HUES64 (cell line): ENCODE measurements at regions not wholly inside any gene's neighbourhood (a gene's known extent, or its start where the extent isn't known, plus 50 kb on each side); places are given as distances from the start of the nearest gene placed in this dataset.

Experiments used
- H3K27ac ChIP-seq: 2 replicates; pipeline ENCODE4 v1.7.0; 2013; ENCODE audit warnings: low read depth, low read length, inconsistent platforms
- H3K27me3 ChIP-seq: 2 replicates; pipeline ENCODE4 v1.6.1; 2013; ENCODE audit warnings: mild to moderate bottlenecking, low read length; ENCODE audit not compliant: insufficient read depth
- H3K36me3 ChIP-seq: 2 replicates; pipeline ENCODE4 v1.6.1; 2013; ENCODE audit warnings: mild to moderate bottlenecking, low read length; ENCODE audit not compliant: insufficient read depth
- H3K4me1 ChIP-seq: 2 replicates; pipeline ENCODE4 v1.6.1; 2013; ENCODE audit warnings: mild to moderate bottlenecking, low read length, moderate library complexity; ENCODE audit not compliant: insufficient read depth
- H3K4me3 ChIP-seq: 2 replicates; pipeline ENCODE4 v1.5.1; 2013; ENCODE audit warnings: mild to moderate bottlenecking, low read length, moderate library complexity
- H3K9ac ChIP-seq: 2 replicates; pipeline ENCODE4 v1.6.1; 2013; ENCODE audit warnings: mild to moderate bottlenecking, low read depth, low read length
- H3K9me3 ChIP-seq: 2 replicates; pipeline ENCODE4 v1.6.1; 2013; ENCODE audit warnings: low read depth, low read length; ENCODE audit not compliant: insufficient read depth
- WGBS: fragments of 150-250, 120-280 bp; methylation state at CpG from one replicate; pipeline ENCODE4 v1.1.7; 2013; ENCODE audit warnings: missing lambda C conversion rate; 5-methylcytosine and 5-hydroxymethylcytosine counted together

GRCh38 chr13:85430216-85430794 lies 368.9 kb downstream of the SLITRK6 start:
- no peaks in the 10 kb centered on the region for H3K27me3 ChIP-seq
- peaks cover 8% of the 10 kb centered on the region; the same call in 1 of the 2 replicates for H3K9me3 ChIP-seq
- WGBS, result 98% methylated on average over 1 of the region's 1 CpG
- H3K27ac ChIP-seq, result no peak overlapping the region
- no peak overlapping the region for H3K4me3 ChIP-seq
- H3K4me1 ChIP-seq, result no peaks in the 10 kb centered on the region
- no peaks in the 10 kb centered on the region for H3K36me3 ChIP-seq
- H3K9ac ChIP-seq, result no peak overlapping the region

- Histone ChIP-seq H3K27ac (no peak overlapping the region), H3K9ac (no peak overlapping the region), H3K9me3 (peaks cover 8% of the 10 kb centered on the region; the same call in 1 of the 2 replicates), H3K4me3 (no peak overlapping the region), H3K36me3 (no peaks in the 10 kb centered on the region), H3K27me3 (no peaks in the 10 kb centered on the region), H3K4me1 (no peaks in the 10 kb centered on the region)
Observed at GRCh38 chr13:85427416-85427815, 371.8 kb downstream of the SLITRK6 start.

GRCh38 chr13:85420136-85420535 lies 379.1 kb downstream of the SLITRK6 start:
- Histone ChIP-seq H3K4me3 (no peak overlapping the region), H3K9me3 (no peaks in the 10 kb centered on the region), H3K27me3 (no peaks in the 10 kb centered on the region), H3K4me1 (no peaks in the 10 kb centered on the region), H3K36me3 (no peaks in the 10 kb centered on the region), H3K9ac (no peak overlapping the region), H3K27ac (no peak overlapping the region)
- 100% methylated on average over 2 of the region's 2 CpGs for WGBS

DNA sequence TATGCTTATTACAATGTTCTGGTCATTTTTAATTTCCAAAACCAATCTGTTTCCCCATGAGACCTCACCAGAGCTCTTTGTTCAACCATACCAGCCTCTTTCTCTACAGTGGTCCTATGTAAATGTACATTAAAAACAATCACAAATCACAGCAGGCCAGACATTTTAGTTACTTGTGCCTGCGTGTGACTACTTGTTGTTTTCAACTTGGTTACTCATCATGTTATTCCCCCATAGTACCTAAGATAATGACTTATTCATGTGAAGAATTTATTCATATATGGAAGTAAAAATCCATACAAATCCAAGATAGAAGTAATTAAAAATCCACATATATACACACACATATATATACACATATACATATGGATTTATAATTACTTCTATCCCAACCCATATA lies 379.6 kb downstream of the SLITRK6 start:
- 100% methylated on average over 1 of the region's 1 CpG for WGBS
- no peak overlapping the region for H3K4me3 ChIP-seq
- no peaks in the 10 kb centered on the region for H3K27me3 ChIP-seq
- no peaks in the 10 kb centered on the region for H3K36me3 ChIP-seq
- no peaks in the 10 kb centered on the region for H3K9me3 ChIP-seq
- H3K4me1 ChIP-seq, result no peaks in the 10 kb centered on the region
- no peak overlapping the region for H3K27ac ChIP-seq
- no peak overlapping the region for H3K9ac ChIP-seq

DNA sequence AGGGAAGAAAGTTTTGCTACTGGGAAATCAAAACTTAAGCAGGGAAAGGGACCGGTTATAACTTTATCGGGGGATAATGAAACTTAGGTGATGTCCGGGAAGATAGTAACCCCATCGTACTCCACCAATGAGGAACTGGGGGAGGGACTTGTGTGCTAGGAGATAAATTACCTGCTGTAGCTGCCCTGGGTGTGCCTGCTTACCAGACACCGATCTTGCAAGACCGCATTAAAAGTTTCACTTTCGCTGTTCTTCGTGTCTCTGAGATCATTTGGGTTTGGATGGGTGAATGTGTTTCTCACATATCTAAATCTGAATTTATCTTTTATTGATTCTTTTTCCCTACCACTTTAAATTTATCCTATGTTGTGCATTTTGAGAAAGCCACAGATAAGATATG lies 381.4 kb downstream of the SLITRK6 start:
- no peak overlapping the region for H3K27ac ChIP-seq
- no peaks in the 10 kb centered on the region for H3K4me1 ChIP-seq
- H3K4me3 ChIP-seq, result no peak overlapping the region
- H3K27me3 ChIP-seq, result no peaks in the 10 kb centered on the region
- 97% methylated on average over 7 of the region's 8 CpGs for WGBS
- H3K9ac ChIP-seq, result no peak overlapping the region
- H3K36me3 ChIP-seq, result no peaks in the 10 kb centered on the region
- H3K9me3 ChIP-seq, result no peaks in the 10 kb centered on the region

GRCh38 chr13:85413664-85414063 lies 385.6 kb downstream of the SLITRK6 start:
- no peak overlapping the region for H3K27ac ChIP-seq
- no peaks in the 10 kb centered on the region for H3K27me3 ChIP-seq
- no peak overlapping the region for H3K4me3 ChIP-seq
- H3K9ac ChIP-seq, result no peak overlapping the region
- H3K36me3 ChIP-seq, result no peaks in the 10 kb centered on the region
- WGBS, result 98% methylated on average over 2 of the region's 2 CpGs
- peaks cover 2% of the 10 kb centered on the region; the same call in 1 of the 2 replicates for H3K4me1 ChIP-seq
- H3K9me3 ChIP-seq, result no peaks in the 10 kb centered on the region

GRCh38 chr13:85412448-85412847 lies 386.8 kb downstream of the SLITRK6 start:
- no peaks in the 10 kb centered on the region for H3K27me3 ChIP-seq
- no peak overlapping the region for H3K27ac ChIP-seq
- H3K4me3 ChIP-seq, result no peak overlapping the region
- H3K9ac ChIP-seq, result no peak overlapping the region
- H3K9me3 ChIP-seq, result no peaks in the 10 kb centered on the region
- H3K4me1 ChIP-seq, result peaks cover 2% of the 10 kb centered on the region; the same call in 1 of the 2 replicates
- 100% methylated on average over 1 of the region's 1 CpG for WGBS
- no peaks in the 10 kb centered on the region for H3K36me3 ChIP-seq

DNA sequence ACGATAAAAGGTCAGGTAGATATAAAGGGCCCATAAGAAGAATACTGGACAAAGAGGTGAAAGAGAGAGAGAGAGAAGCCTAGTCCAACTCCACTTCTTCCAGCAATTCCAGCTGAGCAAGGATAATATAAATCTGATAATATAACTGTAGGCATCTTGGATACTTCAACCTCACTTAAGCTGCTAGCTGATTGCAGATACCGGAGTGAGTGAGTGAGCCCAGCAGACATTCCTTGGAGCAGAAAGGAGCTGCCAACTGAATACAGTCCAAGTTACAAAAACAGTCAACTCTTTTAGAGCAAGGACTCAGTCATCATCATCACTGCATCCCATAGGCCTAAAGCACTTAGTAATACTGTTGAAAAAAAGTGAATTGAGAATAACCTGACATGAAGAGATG lies 387.6 kb downstream of the SLITRK6 start:
- no peak overlapping the region for H3K9ac ChIP-seq
- no peaks in the 10 kb centered on the region for H3K36me3 ChIP-seq
- no peak overlapping the region for H3K4me3 ChIP-seq
- peaks cover 2% of the 10 kb centered on the region; the same call in 1 of the 2 replicates for H3K4me1 ChIP-seq
- 100% methylated on average over 2 of the region's 2 CpGs for WGBS
- no peaks in the 10 kb centered on the region for H3K27me3 ChIP-seq
- no peaks in the 10 kb centered on the region for H3K9me3 ChIP-seq
- no peak overlapping the region for H3K27ac ChIP-seq

GRCh38 chr13:85408415-85408814 lies 390.8 kb downstream of the SLITRK6 start:
- H3K27ac ChIP-seq, result no peak overlapping the region
- H3K9ac ChIP-seq, result no peak overlapping the region
- H3K4me1 ChIP-seq, result peaks cover 2% of the 10 kb centered on the region; the same call in 1 of the 2 replicates
- no peaks in the 10 kb centered on the region for H3K36me3 ChIP-seq
- no peak overlapping the region for H3K4me3 ChIP-seq
- no peaks in the 10 kb centered on the region for H3K9me3 ChIP-seq
- WGBS, result 97% methylated on average over 3 of the region's 3 CpGs
- no peaks in the 10 kb centered on the region for H3K27me3 ChIP-seq

- Histone ChIP-seq H3K27me3 (no peaks in the 10 kb centered on the region), H3K9ac (no peak overlapping the region), H3K9me3 (no peaks in the 10 kb centered on the region), H3K4me1 (no peaks in the 10 kb centered on the region), H3K36me3 (no peaks in the 10 kb centered on the region), H3K4me3 (no peak overlapping the region), H3K27ac (no peak overlapping the region)
- WGBS, result 99% methylated on average over 5 of the region's 5 CpGs
Observed at GRCh38 chr13:85406269-85406975, 392.8 kb downstream of the SLITRK6 start.

DNA sequence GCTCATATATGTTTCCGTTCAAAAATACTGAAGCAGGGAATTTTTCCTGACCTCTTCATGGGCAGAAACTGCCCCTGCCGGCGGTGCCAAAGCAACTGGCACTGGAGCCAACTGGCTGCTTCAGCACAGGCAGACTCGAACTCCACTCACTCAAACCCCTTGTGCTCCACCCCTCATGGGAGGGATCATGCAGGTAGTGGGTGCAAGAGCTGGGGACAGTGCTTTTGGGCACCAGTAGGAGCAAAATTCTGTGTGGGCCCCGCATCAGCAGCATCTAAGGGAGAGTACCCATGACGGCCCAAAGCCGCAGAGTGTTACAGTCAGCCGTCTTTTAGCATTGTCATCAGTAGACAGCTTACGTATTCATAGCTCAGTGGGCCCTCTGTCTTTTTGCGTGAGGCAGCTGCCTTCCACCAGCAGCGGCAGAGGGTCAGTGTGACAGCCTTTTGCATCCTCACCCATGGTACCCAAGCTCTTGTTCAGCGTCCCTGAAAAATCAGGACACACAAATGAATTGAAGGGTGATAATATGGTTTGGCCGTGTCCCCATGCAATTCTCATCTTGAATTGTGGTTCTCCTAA lies 393.8 kb downstream of the SLITRK6 start:
- 95% methylated on average over 13 of the region's 13 CpGs for WGBS
- Histone ChIP-seq H3K4me1 (no peaks in the 10 kb centered on the region), H3K4me3 (no peak overlapping the region), H3K9ac (no peak overlapping the region), H3K27ac (no peak overlapping the region), H3K27me3 (no peaks in the 10 kb centered on the region), H3K36me3 (no peaks in the 10 kb centered on the region), H3K9me3 (no peaks in the 10 kb centered on the region)
